OCI-LY1 (cell line): ENCODE measurements at regions not wholly inside any gene's neighbourhood (a gene's known extent, or its start where the extent isn't known, plus 50 kb on each side); places are given as distances from the start of the nearest gene placed in this dataset.

ENCODE experiments used
- H2AFZ ChIP-seq: fragments of 200-600 bp; sonication (generic), shearing (Covaris generic); 2 replicates; pipeline ENCODE4 v1.6.0; 2014; ENCODE audit warnings: antibody characterized with exemption, mild to moderate bottlenecking, low read length
- H3F3A ChIP-seq: fragments of 200-600 bp; sonication (generic), shearing (Covaris generic); 2 replicates; pipeline ENCODE4 v1.6.0; 2014; ENCODE audit warnings: mild to moderate bottlenecking, antibody characterized with exemption, low read length, moderate library complexity; ENCODE audit not compliant: insufficient read depth
- H3K27ac ChIP-seq: fragments of 200-600 bp; sonication (generic); 2 replicates; pipeline ENCODE4 v1.5.1; 2014; ENCODE audit warnings: low read length, mixed run types, mild to moderate bottlenecking, low read depth; ENCODE audit not compliant: poor library complexity, severe bottlenecking
- H3K27me3 ChIP-seq: fragments of 200-600 bp; sonication (generic); 2 replicates; pipeline ENCODE4 v1.6.0; 2014; ENCODE audit warnings: antibody characterized with exemption, mild to moderate bottlenecking, low read length, moderate library complexity; ENCODE audit not compliant: insufficient read depth
- H3K36me3 ChIP-seq: fragments of 200-600 bp; sonication (generic); 2 replicates; pipeline ENCODE4 v1.6.1; 2014; ENCODE audit warnings: mild to moderate bottlenecking, antibody characterized with exemption, low read length, moderate library complexity, mixed read lengths; ENCODE audit not compliant: insufficient read depth
- H3K4me1 ChIP-seq: fragments of 200-600 bp; sonication (generic); 2 replicates; pipeline ENCODE4 v1.5.1; 2014; ENCODE audit warnings: mild to moderate bottlenecking, low read length, moderate library complexity; ENCODE audit not compliant: insufficient read depth, severe bottlenecking
- H3K4me2 ChIP-seq: fragments of 200-600 bp; sonication (generic), shearing (Covaris generic); 2 replicates; pipeline ENCODE4 v1.6.1; 2014; ENCODE audit warnings: low read length
- H3K4me3 ChIP-seq: fragments of 200-600 bp; sonication (generic); 2 replicates; pipeline ENCODE4 v1.5.1; 2014; ENCODE audit warnings: low read length, low read depth, mild to moderate bottlenecking, mixed read lengths; ENCODE audit not compliant: poor library complexity, severe bottlenecking
- H3K79me2 ChIP-seq: fragments of 200-600 bp; shearing (Covaris generic); 2 replicates; pipeline ENCODE4 v1.6.1; 2016; ENCODE audit warnings: mixed run types, low read length, mixed read lengths; ENCODE audit not compliant: insufficient read depth
- H3K9ac ChIP-seq: fragments of 200-600 bp; sonication (generic), shearing (Covaris generic); 2 replicates; pipeline ENCODE4 v1.6.1; 2014; ENCODE audit warnings: mild to moderate bottlenecking, low read length, mixed read lengths
- H3K9me2 ChIP-seq: fragments of 200-600 bp; sonication (generic), shearing (Covaris generic); 2 replicates; pipeline ENCODE4 v1.6.1; 2014; ENCODE audit warnings: low read depth, mild to moderate bottlenecking, low read length, mixed read lengths
- H3K9me3 ChIP-seq: fragments of 200-600 bp; shearing (Covaris generic); 2 replicates; pipeline ENCODE4 v1.6.1; 2014; ENCODE audit warnings: low read length, mixed read lengths
- H4K20me1 ChIP-seq: fragments of 200-600 bp; sonication (generic), shearing (Covaris generic); 2 replicates; pipeline ENCODE4 v1.6.0; 2016; ENCODE audit warnings: mild to moderate bottlenecking, low read length; ENCODE audit not compliant: insufficient read depth
- CTCF ChIP-seq: fragments of 200-600 bp; sonication (generic), shearing (Covaris generic); IDR thresholded peaks from 2 replicates; pipeline ENCODE4 v1.5.1; 2017; ENCODE audit warnings: mild to moderate bottlenecking, antibody characterized with exemption, low read length, moderate library complexity, mixed read lengths
- EZH2 ChIP-seq: fragments of 200-600 bp; sonication (generic), shearing (Covaris generic); IDR thresholded peaks from 2 replicates; pipeline ENCODE4 v1.8.0; 2017; ENCODE audit warnings: borderline replicate concordance, mixed run types, mild to moderate bottlenecking, antibody characterized with exemption, low read length, moderate library complexity, mixed read lengths

GRCh38 chr14:43039881-43040280 lies 1433.2 kb downstream of the LRFN5 start:
- no peaks in the 10 kb centered on the region for H3F3A ChIP-seq
- H4K20me1 ChIP-seq = no peaks in the 10 kb centered on the region
- H3K4me2 ChIP-seq = no peak overlapping the region
- H3K9me2 ChIP-seq = no peaks in the 10 kb centered on the region
- no peaks in the 10 kb centered on the region for H3K36me3 ChIP-seq
- H3K9me3 ChIP-seq = no peaks in the 10 kb centered on the region
- no peaks in the 10 kb centered on the region for H3K79me2 ChIP-seq
- no peak for TF ChIP-seq CTCF
- no peak for TF ChIP-seq EZH2
- H3K4me3 ChIP-seq = no peak overlapping the region
- H3K27me3 ChIP-seq = no peaks in the 10 kb centered on the region
- no peak overlapping the region for H3K27ac ChIP-seq
- H3K4me1 ChIP-seq = no peaks in the 10 kb centered on the region
- H2AFZ ChIP-seq = no peak overlapping the region
- H3K9ac ChIP-seq = no peak overlapping the region

GRCh38 chr14:43031598-43031997 lies 1424.9 kb downstream of the LRFN5 start:
- no peaks in the 10 kb centered on the region for H4K20me1 ChIP-seq
- no peaks in the 10 kb centered on the region for H3K4me1 ChIP-seq
- H3K9ac ChIP-seq = no peak overlapping the region
- H3K4me2 ChIP-seq = no peak overlapping the region
- H3K4me3 ChIP-seq = no peak overlapping the region
- H3F3A ChIP-seq = no peaks in the 10 kb centered on the region
- no peak for TF ChIP-seq CTCF
- TF ChIP-seq EZH2 = no peak
- H3K27me3 ChIP-seq = no peaks in the 10 kb centered on the region
- H3K36me3 ChIP-seq = no peaks in the 10 kb centered on the region
- no peaks in the 10 kb centered on the region for H3K9me2 ChIP-seq
- no peaks in the 10 kb centered on the region for H3K79me2 ChIP-seq
- no peaks in the 10 kb centered on the region for H3K9me3 ChIP-seq
- H2AFZ ChIP-seq = no peak overlapping the region
- no peak overlapping the region for H3K27ac ChIP-seq

- Histone ChIP-seq H3K27me3 (no peaks in the 10 kb centered on the region), H3K4me2 (no peak overlapping the region), H3K9me2 (no peaks in the 10 kb centered on the region), H3K79me2 (no peaks in the 10 kb centered on the region), H2AFZ (no peak overlapping the region), H3K27ac (no peak overlapping the region), H3K9me3 (no peaks in the 10 kb centered on the region), H3K9ac (no peak overlapping the region), H3K4me1 (no peaks in the 10 kb centered on the region), H4K20me1 (no peaks in the 10 kb centered on the region), H3K4me3 (no peak overlapping the region), H3F3A (no peaks in the 10 kb centered on the region), H3K36me3 (no peaks in the 10 kb centered on the region)
- TF ChIP-seq EZH2 (no peak), CTCF (no peak)
Observed at GRCh38 chr14:43022094-43022800, 1415.6 kb downstream of the LRFN5 start.
